GM12878 (cell line): ENCODE measurements at regions not wholly inside any gene's neighbourhood (a gene's known extent, or its start where the extent isn't known, plus 50 kb on each side); places are given as distances from the start of the nearest gene placed in this dataset.

Experiments
- ATAC-seq: fragments of 200-7000 bp; cut with Tn5 transposase; 3 replicates; pipeline ENCODE4 v1.9.1; 2020; ENCODE audit warnings: mild to moderate bottlenecking, moderate library complexity
- BruUV-seq: library from RNA; stranded (reverse); fragments of 400-500 nt; replicated peaks from 2 replicates; lab custom pipeline; 2021; lab: Mats Ljungman, UMichigan
- CTCF ChIA-PET: fragments of 300-600 bp; sonication (Branson Sonifier 250); formaldehyde crosslinking; extraction: SDS; loops from one replicate; lab custom pipeline; 2021; ENCODE audit warnings: inconsistent platforms; lab: Yijun Ruan, JAX
- POLR2A ChIA-PET: fragments of 350-600 bp; formaldehyde crosslinking; extraction: SDS; loops from one replicate; lab custom pipeline; 2021; ENCODE audit warnings: inconsistent platforms; lab: Charles Lee
- RAD21 ChIA-PET: fragments of 300-600 bp; sonication (Branson Sonifier 250); formaldehyde crosslinking; loops from one replicate; lab custom pipeline; 2023; ENCODE audit warnings: antibody characterized with exemption; ENCODE audit not compliant: unreplicated experiment; lab: Charles Lee
- SMC1A ChIA-PET: fragments of 300-600 bp; sonication (Branson Sonifier 250); formaldehyde crosslinking; loops from one replicate; lab custom pipeline; 2023; ENCODE audit not compliant: unreplicated experiment, uncharacterized antibody; lab: Charles Lee
- DNase-seq: peaks from one replicate; pipeline ENCODE4 v3.0.0-alpha.2; 2011; ENCODE audit warnings: low read depth, low spot score
- FAIRE-seq: peaks from 3 replicates; lab custom pipeline; 2011; peaks lifted over from hg19 to GRCh38; lab: Jason Lieb, UNC
- H2AFZ ChIP-seq: 2 replicates; pipeline ENCODE4 v1.6.0; 2011; ENCODE audit warnings: low read depth, low read length, control low read depth; ENCODE audit not compliant: control insufficient read depth
- H3K27ac ChIP-seq: 2 replicates; pipeline ENCODE4 v1.5.1; 2011; ENCODE audit warnings: control low read depth; ENCODE audit not compliant: control insufficient read depth, insufficient read depth
- H3K27me3 ChIP-seq, 2 experiments: replicated peaks in 1 of 2; 2 replicates each; pipeline versions ENCODE4 v1.6.0 to v1.6.1; 2011; ENCODE audit warnings: low read length in 1 of 2; ENCODE audit not compliant: control insufficient read depth in 2 of 2, insufficient read depth in 2 of 2
- H3K36me3 ChIP-seq, 2 experiments: 2 replicates each; pipeline ENCODE4 v1.5.1; 2011; ENCODE audit warnings: low read length in 1 of 2; ENCODE audit not compliant: control insufficient read depth in 2 of 2, insufficient read depth in 2 of 2
- H3K4me1 ChIP-seq: 2 replicates; pipeline ENCODE4 v1.6.1; 2011; ENCODE audit warnings: mild to moderate bottlenecking, low read length, moderate library complexity, mixed read lengths; ENCODE audit not compliant: control insufficient read depth, insufficient read depth
- H3K4me2 ChIP-seq: 2 replicates; pipeline ENCODE4 v1.6.0; 2011; ENCODE audit warnings: control low read depth; ENCODE audit not compliant: control insufficient read depth, insufficient read depth
- H3K4me3 ChIP-seq: fragments of 200-600 bp; sonication (generic); 2 replicates; pipeline ENCODE4 v1.5.1; 2016
- H3K79me2 ChIP-seq: 2 replicates; pipeline ENCODE4 v1.6.0; 2011; ENCODE audit warnings: low read length; ENCODE audit not compliant: control insufficient read depth, insufficient read depth
- H3K9ac ChIP-seq: 2 replicates; pipeline ENCODE4 v1.8.0; 2011; ENCODE audit warnings: low read length, control low read depth, mixed read lengths; ENCODE audit not compliant: control insufficient read depth, insufficient read depth
- H3K9me3 ChIP-seq: replicated peaks from 3 replicates; pipeline ENCODE4 v1.5.1; 2011; ENCODE audit warnings: mild to moderate bottlenecking, low read length; ENCODE audit not compliant: control insufficient read depth, insufficient read depth
- H4K20me1 ChIP-seq: 2 replicates; pipeline ENCODE4 v1.6.0; 2011; ENCODE audit not compliant: control insufficient read depth, insufficient read depth
- ATF3 ChIP-seq: IDR thresholded peaks from 2 replicates; pipeline ENCODE4 v1.6.1; 2011; ENCODE audit warnings: low read depth, mild to moderate bottlenecking, low read length, moderate library complexity, borderline replicate concordance; ENCODE audit errors: extremely low read depth
- CEBPB ChIP-seq, 2 experiments: fragments of 150-350 bp in 1 of 2; IDR thresholded peaks; 2 replicates each; pipeline ENCODE4 v1.6.1; 2012 to 2014; ENCODE audit warnings: low read depth in 2 of 2, low read length in 2 of 2, borderline replicate concordance in 1 of 2, inconsistent platforms in 1 of 2
- EP300 ChIP-seq, 2 experiments: fragments of 150-350 bp in 1 of 2; IDR thresholded peaks; 2 replicates each; pipeline ENCODE4 v1.6.1; 2011 to 2012; ENCODE audit warnings: low read depth in 2 of 2, low read length in 2 of 2, borderline replicate concordance in 1 of 2, improper control_type of control experiment in 1 of 2, inconsistent platforms in 1 of 2; ENCODE audit not compliant: control insufficient read depth in 1 of 2
- NBN ChIP-seq: fragments of 450-650 bp; IDR thresholded peaks from 2 replicates; pipeline ENCODE4 v1.6.1; 2016
- NFXL1 ChIP-seq: fragments of 450-650 bp; IDR thresholded peaks from 2 replicates; pipeline ENCODE4 v1.6.1; 2017; ENCODE audit warnings: antibody characterized with exemption, mild to moderate bottlenecking, borderline replicate concordance
- NFYA ChIP-seq: IDR thresholded peaks from 2 replicates; pipeline ENCODE4 v1.6.1; 2011; ENCODE audit warnings: low read depth, mild to moderate bottlenecking, low read length, improper control_type of control experiment, borderline replicate concordance
- NR2C2 ChIP-seq: IDR thresholded peaks from 2 replicates; pipeline ENCODE4 v1.6.1; 2011; ENCODE audit warnings: borderline replicate concordance, low read depth; ENCODE audit not compliant: control insufficient read depth, insufficient read length
- SMAD1 ChIP-seq: fragments of 450-650 bp; IDR thresholded peaks from 2 replicates; pipeline ENCODE4 v1.6.1; 2018; ENCODE audit warnings: mild to moderate bottlenecking, low read depth; ENCODE audit not compliant: partially characterized antibody
- SMC3 ChIP-seq: IDR thresholded peaks from 2 replicates; pipeline ENCODE4 v1.6.1; 2011; ENCODE audit warnings: low read length, improper control_type of control experiment, borderline replicate concordance
- SRF ChIP-seq, 2 experiments: IDR thresholded peaks; 2 replicates each; pipeline ENCODE4 v1.6.1; 2011; ENCODE audit warnings: low read depth in 2 of 2, low read length in 2 of 2, mild to moderate bottlenecking in 1 of 2, moderate library complexity in 1 of 2
- TAF1 ChIP-seq: IDR thresholded peaks from 2 replicates; pipeline ENCODE4 v1.6.1; 2011; ENCODE audit warnings: mild to moderate bottlenecking, low read depth, low read length, borderline replicate concordance
- TARDBP ChIP-seq: IDR thresholded peaks from 2 replicates; pipeline ENCODE4 v1.6.1; 2016; ENCODE audit warnings: borderline replicate concordance
- WGBS: methylation state at CpG from one replicate; pipeline ENCODE4 v1.1.6; 2016; ENCODE audit warnings: low lambda C conversion rate; ENCODE audit not compliant: insufficient replicate concordance, insufficient coverage; ENCODE audit errors: missing lambda C conversion rate; 5-methylcytosine and 5-hydroxymethylcytosine counted together
- in situ Hi-C: fragments of 300-500 bp; cut with MboI; formaldehyde crosslinking; loops from 9 replicates; pipeline ENCODE4 v1.14.3; 2018; ENCODE audit warnings: mixed read lengths
- intact Hi-C: fragments of 100-400 bp; cut with micrococcal nuclease; formaldehyde crosslinking; loops from one replicate; pipeline ENCODE4 v1.14.2; 2022; ENCODE audit not compliant: unreplicated experiment
- TF ChIP-seq, protein P1 (sequence below), 3 experiments: IDR thresholded peaks in 2 of 3; conservative IDR thresholded peaks in 1 of 3; 2 replicates each; pipeline ENCODE4 v1.5.1; 2011; ENCODE audit warnings: low read depth in 3 of 3, low read length in 3 of 3, mild to moderate bottlenecking in 3 of 3, control low read depth in 2 of 3, moderate library complexity in 2 of 3, inconsistent platforms in 1 of 3, mixed read lengths in 1 of 3; ENCODE audit not compliant: control insufficient read depth in 2 of 3, insufficient read depth in 1 of 3; ENCODE audit errors: extremely low read depth in 1 of 3
- TF ChIP-seq, protein P2 (sequence below): fragments of 450-650 bp; conservative IDR thresholded peaks from 2 replicates; pipeline ENCODE4 v1.6.1; 2017; ENCODE audit warnings: mild to moderate bottlenecking, moderate library complexity
- TF ChIP-seq, protein P3 (sequence below): IDR thresholded peaks from 2 replicates; pipeline ENCODE4 v1.6.1; 2012; ENCODE audit warnings: low read depth, low read length, improper control_type of control experiment

- Histone ChIP-seq H3K4me3 (no peak overlapping the region), H3K36me3 (no peaks in the 10 kb centered on the region), H2AFZ (no peak overlapping the region), H3K4me1 (no peaks in the 10 kb centered on the region), H3K27ac (no peak overlapping the region), H4K20me1 (no peaks in the 10 kb centered on the region), H3K79me2 (no peaks in the 10 kb centered on the region), H3K4me2 (no peak overlapping the region), H3K9me3 (no peaks in the 10 kb centered on the region), H3K27me3 (no peaks in the 10 kb centered on the region), H3K9ac (no peak overlapping the region)
- in situ Hi-C loops, result no loop called here
- ChIA-PET CTCF (interaction anchor here (1.7 kb wide), 1 partner anchor 120 kb away, joined by 4 read pairs; no protein-coding TSS in a partner anchor), POLR2A (no interaction called here), RAD21 (no interaction called here), SMC1A (no interaction called here)
- WGBS, result 21% methylated on average over 4 of the region's 4 CpGs
- DNase-seq (no peak), ATAC-seq (no peak), FAIRE-seq (no peak)
- no peak for TF ChIP-seq CEBPB (IDR thresholded peaks at IDR 0.05; ENCODE audit: borderline replicate concordance in 1 of 2, low read depth in 2 of 2, low read length in 2 of 2)
- TF ChIP-seq SRF (IDR thresholded peaks at IDR 0.05; ENCODE audit: low read depth in 2 of 2, low read length in 2 of 2), result no peak
- TF ChIP-seq SMC3, result no peak
- TF ChIP-seq SMAD1, result no peak
- no peak for TF ChIP-seq TAF1
- TF ChIP-seq NFYA, result no peak
- TF ChIP-seq, protein P1, sequence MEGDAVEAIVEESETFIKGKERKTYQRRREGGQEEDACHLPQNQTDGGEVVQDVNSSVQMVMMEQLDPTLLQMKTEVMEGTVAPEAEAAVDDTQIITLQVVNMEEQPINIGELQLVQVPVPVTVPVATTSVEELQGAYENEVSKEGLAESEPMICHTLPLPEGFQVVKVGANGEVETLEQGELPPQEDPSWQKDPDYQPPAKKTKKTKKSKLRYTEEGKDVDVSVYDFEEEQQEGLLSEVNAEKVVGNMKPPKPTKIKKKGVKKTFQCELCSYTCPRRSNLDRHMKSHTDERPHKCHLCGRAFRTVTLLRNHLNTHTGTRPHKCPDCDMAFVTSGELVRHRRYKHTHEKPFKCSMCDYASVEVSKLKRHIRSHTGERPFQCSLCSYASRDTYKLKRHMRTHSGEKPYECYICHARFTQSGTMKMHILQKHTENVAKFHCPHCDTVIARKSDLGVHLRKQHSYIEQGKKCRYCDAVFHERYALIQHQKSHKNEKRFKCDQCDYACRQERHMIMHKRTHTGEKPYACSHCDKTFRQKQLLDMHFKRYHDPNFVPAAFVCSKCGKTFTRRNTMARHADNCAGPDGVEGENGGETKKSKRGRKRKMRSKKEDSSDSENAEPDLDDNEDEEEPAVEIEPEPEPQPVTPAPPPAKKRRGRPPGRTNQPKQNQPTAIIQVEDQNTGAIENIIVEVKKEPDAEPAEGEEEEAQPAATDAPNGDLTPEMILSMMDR (IDR thresholded peaks at IDR 0.05 in 2 of 3, conservative IDR thresholded peaks at IDR 0.05 in 1 of 3; ENCODE audit: control insufficient read depth in 2 of 3, extremely low read depth in 1 of 3, insufficient read depth in 1 of 3, low read depth in 3 of 3, low read length in 3 of 3), result no peak
- TF ChIP-seq, protein P2, sequence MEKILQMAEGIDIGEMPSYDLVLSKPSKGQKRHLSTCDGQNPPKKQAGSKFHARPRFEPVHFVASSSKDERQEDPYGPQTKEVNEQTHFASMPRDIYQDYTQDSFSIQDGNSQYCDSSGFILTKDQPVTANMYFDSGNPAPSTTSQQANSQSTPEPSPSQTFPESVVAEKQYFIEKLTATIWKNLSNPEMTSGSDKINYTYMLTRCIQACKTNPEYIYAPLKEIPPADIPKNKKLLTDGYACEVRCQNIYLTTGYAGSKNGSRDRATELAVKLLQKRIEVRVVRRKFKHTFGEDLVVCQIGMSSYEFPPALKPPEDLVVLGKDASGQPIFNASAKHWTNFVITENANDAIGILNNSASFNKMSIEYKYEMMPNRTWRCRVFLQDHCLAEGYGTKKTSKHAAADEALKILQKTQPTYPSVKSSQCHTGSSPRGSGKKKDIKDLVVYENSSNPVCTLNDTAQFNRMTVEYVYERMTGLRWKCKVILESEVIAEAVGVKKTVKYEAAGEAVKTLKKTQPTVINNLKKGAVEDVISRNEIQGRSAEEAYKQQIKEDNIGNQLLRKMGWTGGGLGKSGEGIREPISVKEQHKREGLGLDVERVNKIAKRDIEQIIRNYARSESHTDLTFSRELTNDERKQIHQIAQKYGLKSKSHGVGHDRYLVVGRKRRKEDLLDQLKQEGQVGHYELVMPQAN, result no peak
- no peak for TF ChIP-seq EP300 (IDR thresholded peaks at IDR 0.05; ENCODE audit: borderline replicate concordance in 1 of 2, control insufficient read depth in 1 of 2, low read depth in 2 of 2, low read length in 2 of 2)
- TF ChIP-seq TARDBP, result no peak
- TF ChIP-seq NR2C2, result no peak
- TF ChIP-seq, protein P3, sequence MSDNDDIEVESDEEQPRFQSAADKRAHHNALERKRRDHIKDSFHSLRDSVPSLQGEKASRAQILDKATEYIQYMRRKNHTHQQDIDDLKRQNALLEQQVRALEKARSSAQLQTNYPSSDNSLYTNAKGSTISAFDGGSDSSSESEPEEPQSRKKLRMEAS, result no peak
- no peak for TF ChIP-seq NBN
- TF ChIP-seq ATF3, result no peak
- TF ChIP-seq NFXL1, result no peak
- intact Hi-C loops, result no loop called here
- no TSS peak for BruUV-seq
Measured at GRCh38 chr10:64096941-64097340, 575.7 kb downstream of the REEP3 start.
